Endothelial cell (in vitro differentiated cells): ENCODE measurements at regions not wholly inside any gene's neighbourhood (a gene's known extent, or its start where the extent isn't known, plus 50 kb on each side); places are given as distances from the start of the nearest gene placed in this dataset.

Experiments
- DNase-seq: peaks from one replicate; pipeline ENCODE4 v3.0.0; 2021; ENCODE audit warnings: low spot score
- H3K27ac Mint-ChIP-seq: one replicate; pipeline ENCODE4 v1.8.0; 2021; ENCODE audit warnings: mixed read lengths, inconsistent platforms; ENCODE audit not compliant: unreplicated experiment
- H3K27me3 Mint-ChIP-seq: one replicate; pipeline ENCODE4 v1.8.0; 2021; ENCODE audit warnings: mild to moderate bottlenecking, moderate library complexity, mixed read lengths, inconsistent platforms; ENCODE audit not compliant: unreplicated experiment
- H3K36me3 Mint-ChIP-seq: one replicate; pipeline ENCODE4 v1.8.0; 2021; ENCODE audit warnings: mild to moderate bottlenecking, low read depth, mixed read lengths, inconsistent platforms; ENCODE audit not compliant: unreplicated experiment
- H3K4me1 Mint-ChIP-seq: one replicate; pipeline ENCODE4 v1.8.0; 2021; ENCODE audit warnings: mild to moderate bottlenecking, mixed read lengths, inconsistent platforms; ENCODE audit not compliant: unreplicated experiment
- H3K4me3 Mint-ChIP-seq: one replicate; pipeline ENCODE4 v1.8.0; 2021; ENCODE audit warnings: mild to moderate bottlenecking, mixed read lengths, inconsistent platforms; ENCODE audit not compliant: unreplicated experiment
- H3K9me3 Mint-ChIP-seq: one replicate; pipeline ENCODE4 v1.8.0; 2021; ENCODE audit warnings: mixed read lengths, inconsistent platforms; ENCODE audit not compliant: unreplicated experiment
- TF ChIP-seq, protein P1 (sequence below): fragments of 200-600 bp; sonication (generic); IDR thresholded peaks from one replicate; pipeline ENCODE4 v1.5.0; 2021; ENCODE audit warnings: antibody characterized with exemption; ENCODE audit not compliant: unreplicated experiment

DNA sequence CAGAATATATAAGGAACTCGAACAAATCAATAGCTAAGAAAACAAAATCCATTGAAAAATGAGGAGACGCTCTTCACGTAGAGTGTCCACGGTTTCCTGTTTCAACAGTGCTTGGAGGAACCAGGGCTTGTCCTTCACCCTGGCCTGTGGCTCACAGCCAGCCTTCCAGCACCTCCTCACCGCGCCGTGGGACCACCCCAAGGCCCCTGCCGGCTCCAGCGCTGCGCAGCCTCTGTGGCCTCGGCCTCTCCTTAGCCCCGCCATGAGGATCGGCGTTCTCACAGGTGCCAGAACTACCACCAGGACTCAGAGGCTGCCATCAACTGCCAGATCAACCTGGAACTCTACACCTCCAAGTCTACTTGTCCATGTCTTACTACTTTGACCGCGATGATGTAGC, 52.5 kb upstream of the CTSO start:
- H3K27ac Mint-ChIP-seq = no peak overlapping the region
- H3K4me3 Mint-ChIP-seq = no peak overlapping the region
- no peaks in the 10 kb centered on the region for H3K36me3 Mint-ChIP-seq
- no peaks in the 10 kb centered on the region for H3K27me3 Mint-ChIP-seq
- no peaks in the 10 kb centered on the region for H3K9me3 Mint-ChIP-seq
- DNase-seq = no peak
- peaks cover 10% of the 10 kb centered on the region for H3K4me1 Mint-ChIP-seq
- TF ChIP-seq, protein P1, sequence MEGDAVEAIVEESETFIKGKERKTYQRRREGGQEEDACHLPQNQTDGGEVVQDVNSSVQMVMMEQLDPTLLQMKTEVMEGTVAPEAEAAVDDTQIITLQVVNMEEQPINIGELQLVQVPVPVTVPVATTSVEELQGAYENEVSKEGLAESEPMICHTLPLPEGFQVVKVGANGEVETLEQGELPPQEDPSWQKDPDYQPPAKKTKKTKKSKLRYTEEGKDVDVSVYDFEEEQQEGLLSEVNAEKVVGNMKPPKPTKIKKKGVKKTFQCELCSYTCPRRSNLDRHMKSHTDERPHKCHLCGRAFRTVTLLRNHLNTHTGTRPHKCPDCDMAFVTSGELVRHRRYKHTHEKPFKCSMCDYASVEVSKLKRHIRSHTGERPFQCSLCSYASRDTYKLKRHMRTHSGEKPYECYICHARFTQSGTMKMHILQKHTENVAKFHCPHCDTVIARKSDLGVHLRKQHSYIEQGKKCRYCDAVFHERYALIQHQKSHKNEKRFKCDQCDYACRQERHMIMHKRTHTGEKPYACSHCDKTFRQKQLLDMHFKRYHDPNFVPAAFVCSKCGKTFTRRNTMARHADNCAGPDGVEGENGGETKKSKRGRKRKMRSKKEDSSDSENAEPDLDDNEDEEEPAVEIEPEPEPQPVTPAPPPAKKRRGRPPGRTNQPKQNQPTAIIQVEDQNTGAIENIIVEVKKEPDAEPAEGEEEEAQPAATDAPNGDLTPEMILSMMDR = no peak
